Islet precursor cell (in vitro differentiated cells): ENCODE measurements at regions not wholly inside any gene's neighbourhood (a gene's known extent, or its start where the extent isn't known, plus 50 kb on each side); places are given as distances from the start of the nearest gene placed in this dataset.

Experiments used
- DNase-seq: peaks from one replicate; pipeline ENCODE4 v3.0.0-alpha.2; 2018

GRCh38 chr20:24332956-24333355 is 136.5 kb upstream of the SYNDIG1 start:
- DNase-seq: no peak

GRCh38 chr20:24331939-24332338 is 137.5 kb upstream of the SYNDIG1 start:
- no peak for DNase-seq

GRCh38 chr20:24328901-24329300 is 140.5 kb upstream of the SYNDIG1 start:
- no peak for DNase-seq

- no peak for DNase-seq
Measured at GRCh38 chr20:24321973-24322372, 147.5 kb upstream of the SYNDIG1 start.

GRCh38 chr20:24318569-24319352 is 150.7 kb upstream of the SYNDIG1 start:
- DNase-seq: peak; percentile 22

GRCh38 chr20:24317224-24317623 is 152.2 kb upstream of the SYNDIG1 start:
- peak; percentile 25 for DNase-seq

GRCh38 chr20:24316731-24317130 is 152.7 kb upstream of the SYNDIG1 start:
- DNase-seq: peak; percentile 32

GRCh38 chr20:24314053-24314452 is 155.4 kb upstream of the SYNDIG1 start:
- no peak for DNase-seq

GRCh38 chr20:24309596-24309995 is 159.8 kb upstream of the SYNDIG1 start:
- no peak for DNase-seq

- no peak for DNase-seq
Measured at GRCh38 chr20:24305371-24305770, 164.1 kb upstream of the SYNDIG1 start.

GRCh38 chr20:24304291-24304690 is 165.1 kb upstream of the SYNDIG1 start:
- no peak for DNase-seq

GRCh38 chr20:24303393-24304170 is 165.8 kb upstream of the SYNDIG1 start:
- no peak for DNase-seq

- DNase-seq: no peak
Measured at GRCh38 chr20:24297993-24298392, 171.4 kb upstream of the SYNDIG1 start.

GRCh38 chr20:24296477-24297261 is 172.8 kb upstream of the SYNDIG1 start:
- DNase-seq: no peak

- no peak for DNase-seq
Measured at GRCh38 chr20:24291014-24291413, 178.4 kb upstream of the SYNDIG1 start.

GRCh38 chr20:24289737-24290481 is 179.5 kb upstream of the SYNDIG1 start:
- no peak for DNase-seq

GRCh38 chr20:24283186-24283585 is 186.2 kb upstream of the SYNDIG1 start:
- DNase-seq: no peak

GRCh38 chr20:24277196-24277595 is 192.2 kb upstream of the SYNDIG1 start:
- no peak for DNase-seq

- DNase-seq: no peak
Measured at GRCh38 chr20:24275946-24276705, 193.3 kb upstream of the SYNDIG1 start.

- no peak for DNase-seq
Measured at GRCh38 chr20:24273251-24273650, 196.2 kb upstream of the SYNDIG1 start.

GRCh38 chr20:24261351-24261750 is 208.1 kb upstream of the SYNDIG1 start:
- DNase-seq: no peak

- DNase-seq: no peak
Measured at GRCh38 chr20:24257171-24257570, 212.3 kb upstream of the SYNDIG1 start.
